ENCODE measurements at regions not wholly inside any gene's neighbourhood (a gene's known extent, or its start where the extent isn't known, plus 50 kb on each side); places are given as distances from the start of the nearest gene placed in this dataset.
"Not testable (repeated sequence)": the region's sequence is repeated elsewhere in the genome, so short reads cannot be mapped to it uniquely, and the experiment has no call there.

DNA sequence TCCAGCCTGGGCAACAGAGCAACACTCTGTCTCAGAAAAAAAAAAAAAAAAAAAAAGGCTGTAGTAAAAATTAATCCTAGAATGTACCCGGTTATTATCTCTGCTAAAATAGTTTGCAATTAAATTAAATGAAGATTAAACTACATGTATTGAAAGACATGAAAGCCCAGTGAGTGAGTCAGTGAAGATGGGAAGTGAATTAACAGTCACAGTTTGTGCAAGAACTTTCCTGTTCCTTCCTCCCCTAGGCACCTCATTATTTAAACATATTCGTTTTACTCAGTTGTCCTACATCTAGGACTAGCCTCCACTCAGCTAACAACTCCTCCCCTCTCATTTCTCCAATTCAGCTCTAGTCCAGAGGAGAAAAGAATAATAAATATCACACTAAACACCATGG, 88.2 kb downstream of the CDRT15L2 start:
- DNase-seq (ENCODE audit: low read depth); H3K9me3 ChIP-seq (ENCODE audit: control insufficient read depth, low read length); H3K36me3 ChIP-seq (ENCODE audit: control insufficient read depth, insufficient read depth, low read length, severe bottlenecking); H3K4me3 ChIP-seq (ENCODE audit: low read length); H3K9ac ChIP-seq (ENCODE audit: low read length); H3K27me3 ChIP-seq (replicated peaks; ENCODE audit: control insufficient read depth, insufficient read depth, low read length); H3K4me1 ChIP-seq (ENCODE audit: control insufficient read depth, insufficient read depth, low read length): not testable (repeated sequence)

DNA sequence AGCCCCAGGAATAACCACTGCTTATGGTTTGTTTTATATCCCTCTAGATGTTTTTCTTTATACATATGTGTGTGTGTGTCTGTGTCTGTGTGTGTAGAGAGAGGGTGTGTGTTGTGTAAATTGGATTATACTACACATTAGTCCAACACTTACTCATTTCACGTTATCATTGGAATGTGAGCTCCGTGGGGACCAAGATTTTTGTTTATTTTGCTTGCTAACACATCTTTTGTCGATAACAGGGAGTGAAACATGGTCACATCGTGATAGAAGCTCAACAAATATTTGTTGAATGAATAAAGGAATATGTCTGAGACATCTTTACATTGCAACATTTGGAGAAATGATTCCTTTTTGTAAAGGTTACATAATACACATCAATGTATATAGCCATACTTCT, 88.8 kb downstream of the CDRT15L2 start:
- H3K9me3 ChIP-seq (ENCODE audit: control insufficient read depth, low read length); H3K4me3 ChIP-seq (ENCODE audit: low read length); H3K9ac ChIP-seq (ENCODE audit: low read length); H3K4me1 ChIP-seq (ENCODE audit: control insufficient read depth, insufficient read depth, low read length); DNase-seq (ENCODE audit: low read depth); H3K36me3 ChIP-seq (ENCODE audit: control insufficient read depth, insufficient read depth, low read length, severe bottlenecking); H3K27me3 ChIP-seq (replicated peaks; ENCODE audit: control insufficient read depth, insufficient read depth, low read length): not testable (repeated sequence)

DNA sequence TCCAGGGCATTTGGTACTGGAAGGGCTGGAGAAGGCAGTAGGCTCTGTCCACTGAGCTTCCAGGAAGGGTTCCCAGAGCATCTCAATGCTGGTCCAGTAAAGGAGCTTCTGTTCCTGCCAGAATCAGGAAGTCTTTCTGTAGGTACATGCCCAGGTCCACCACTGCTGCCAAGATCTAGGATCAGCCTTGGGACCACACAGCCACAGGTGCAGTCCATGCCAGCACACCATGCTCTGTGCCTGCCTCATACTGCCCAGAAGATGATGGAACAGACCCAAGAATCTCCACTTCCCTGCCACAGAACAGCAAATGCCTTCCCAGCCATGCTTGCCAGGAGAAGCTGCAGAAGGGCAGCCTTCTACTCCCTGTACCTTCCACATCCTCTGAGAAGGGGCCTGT, 89.3 kb downstream of the CDRT15L2 start:
- H3K4me1 ChIP-seq (ENCODE audit: control insufficient read depth, insufficient read depth, low read length); H3K9me3 ChIP-seq (ENCODE audit: control insufficient read depth, low read length); H3K27me3 ChIP-seq (replicated peaks; ENCODE audit: control insufficient read depth, insufficient read depth, low read length); H3K9ac ChIP-seq (ENCODE audit: low read length); DNase-seq (ENCODE audit: low read depth); H3K4me3 ChIP-seq (ENCODE audit: low read length); H3K36me3 ChIP-seq (ENCODE audit: control insufficient read depth, insufficient read depth, low read length, severe bottlenecking): not testable (repeated sequence)

DNA sequence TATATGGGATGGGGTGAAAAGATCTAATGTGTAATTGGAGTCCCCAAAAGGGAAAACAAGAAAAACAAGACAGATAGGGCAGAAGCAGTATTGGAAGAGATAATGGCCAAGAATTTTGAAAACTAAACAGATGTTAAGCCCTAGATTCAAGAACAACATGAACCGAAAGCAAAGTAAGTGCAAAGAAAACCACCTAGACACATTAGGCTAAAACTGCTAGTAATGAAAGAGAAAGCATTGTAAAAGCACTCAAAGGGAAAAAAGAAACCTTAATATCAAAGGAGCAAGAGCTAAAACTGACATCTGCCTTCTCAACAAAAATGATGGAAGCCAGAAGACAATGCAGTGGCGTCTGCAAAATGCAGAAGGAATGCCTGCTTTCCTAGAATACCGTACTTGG, 91.0 kb downstream of the CDRT15L2 start:
- not testable (repeated sequence) for H3K27me3 ChIP-seq (replicated peaks; ENCODE audit: control insufficient read depth, insufficient read depth, low read length); H3K9me3 ChIP-seq (ENCODE audit: control insufficient read depth, low read length); H3K36me3 ChIP-seq (ENCODE audit: control insufficient read depth, insufficient read depth, low read length, severe bottlenecking); H3K9ac ChIP-seq (ENCODE audit: low read length); DNase-seq (ENCODE audit: low read depth); H3K4me1 ChIP-seq (ENCODE audit: control insufficient read depth, insufficient read depth, low read length); H3K4me3 ChIP-seq (ENCODE audit: low read length)

GRCh38 chr17:20674374-20674773, 94.8 kb downstream of the CDRT15L2 start:
- H3K4me3 ChIP-seq (ENCODE audit: low read length); DNase-seq (ENCODE audit: low read depth); H3K9ac ChIP-seq (ENCODE audit: low read length); H3K4me1 ChIP-seq (ENCODE audit: control insufficient read depth, insufficient read depth, low read length); H3K9me3 ChIP-seq (ENCODE audit: control insufficient read depth, low read length); H3K27me3 ChIP-seq (replicated peaks; ENCODE audit: control insufficient read depth, insufficient read depth, low read length); H3K36me3 ChIP-seq (ENCODE audit: control insufficient read depth, insufficient read depth, low read length, severe bottlenecking): not testable (repeated sequence)

GRCh38 chr17:20675707-20676106, 96.2 kb downstream of the CDRT15L2 start:
- not testable (repeated sequence) for DNase-seq (ENCODE audit: low read depth); H3K4me3 ChIP-seq (ENCODE audit: low read length); H3K36me3 ChIP-seq (ENCODE audit: control insufficient read depth, insufficient read depth, low read length, severe bottlenecking)

DNA sequence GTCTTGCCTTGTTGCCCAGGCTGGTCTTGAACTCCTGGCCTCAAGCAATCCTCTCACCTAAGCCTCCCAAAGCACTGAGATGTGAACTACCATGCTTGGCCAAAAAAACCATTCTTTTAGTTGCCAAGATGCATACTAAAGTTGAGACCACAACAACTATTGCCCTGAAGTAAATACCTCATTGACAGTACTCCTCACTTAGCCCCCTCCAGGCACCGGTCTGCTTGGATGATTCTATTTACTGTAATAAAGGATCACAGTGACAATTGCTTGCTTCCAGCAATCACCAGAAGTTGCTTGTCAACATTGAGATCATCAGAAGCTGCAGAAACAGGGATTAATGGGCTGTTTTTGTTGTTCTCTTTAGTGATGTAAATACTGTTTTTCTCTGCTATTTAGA, 97.1 kb downstream of the CDRT15L2 start:
- not testable (repeated sequence) for H3K36me3 ChIP-seq (ENCODE audit: control insufficient read depth, insufficient read depth, low read length, severe bottlenecking); H3K4me1 ChIP-seq (ENCODE audit: control insufficient read depth, insufficient read depth, low read length); H3K4me3 ChIP-seq (ENCODE audit: low read length); H3K9ac ChIP-seq (ENCODE audit: low read length); H3K9me3 ChIP-seq (ENCODE audit: control insufficient read depth, low read length); DNase-seq (ENCODE audit: low read depth); H3K27me3 ChIP-seq (replicated peaks; ENCODE audit: control insufficient read depth, insufficient read depth, low read length)

More at GRCh38 chr17:20675707-20676106, 96.2 kb downstream of the CDRT15L2 start:
- H3K27me3 ChIP-seq (replicated peaks; ENCODE audit: control insufficient read depth, insufficient read depth, low read length); H3K4me1 ChIP-seq (ENCODE audit: control insufficient read depth, insufficient read depth, low read length); H3K9me3 ChIP-seq (ENCODE audit: control insufficient read depth, low read length); H3K9ac ChIP-seq (ENCODE audit: low read length): not testable (repeated sequence)

GRCh38 chr17:20677469-20677868, 97.9 kb downstream of the CDRT15L2 start:
- not testable (repeated sequence) for H3K4me3 ChIP-seq (ENCODE audit: low read length); H3K9ac ChIP-seq (ENCODE audit: low read length); H3K9me3 ChIP-seq (ENCODE audit: control insufficient read depth, low read length); H3K4me1 ChIP-seq (ENCODE audit: control insufficient read depth, insufficient read depth, low read length); DNase-seq (ENCODE audit: low read depth); H3K36me3 ChIP-seq (ENCODE audit: control insufficient read depth, insufficient read depth, low read length, severe bottlenecking); H3K27me3 ChIP-seq (replicated peaks; ENCODE audit: control insufficient read depth, insufficient read depth, low read length)

DNA sequence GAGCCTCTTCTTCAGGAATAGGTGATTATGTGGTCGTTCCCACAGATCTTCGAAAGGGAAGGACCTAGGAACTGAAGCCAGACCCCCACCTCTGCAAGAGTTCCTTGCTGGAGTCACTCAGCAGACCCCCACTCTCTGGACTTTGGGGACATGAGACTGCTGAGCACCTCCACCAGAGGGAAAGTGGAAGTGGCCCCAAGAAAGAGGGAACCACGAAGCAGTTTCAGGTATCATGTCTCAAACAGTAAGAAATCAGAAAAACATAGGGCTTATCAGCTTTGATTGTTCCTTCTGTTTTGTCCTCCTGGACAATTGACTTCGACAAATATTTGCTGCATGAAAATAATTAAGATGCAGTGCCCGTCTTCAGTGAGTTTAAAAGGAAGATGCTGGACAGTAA, 98.9 kb downstream of the CDRT15L2 start:
- not testable (repeated sequence) for H3K4me3 ChIP-seq (ENCODE audit: low read length); DNase-seq (ENCODE audit: low read depth); H3K4me1 ChIP-seq (ENCODE audit: control insufficient read depth, insufficient read depth, low read length); H3K9ac ChIP-seq (ENCODE audit: low read length); H3K36me3 ChIP-seq (ENCODE audit: control insufficient read depth, insufficient read depth, low read length, severe bottlenecking); H3K27me3 ChIP-seq (replicated peaks; ENCODE audit: control insufficient read depth, insufficient read depth, low read length); H3K9me3 ChIP-seq (ENCODE audit: control insufficient read depth, low read length)

- H3K36me3 ChIP-seq (ENCODE audit: control insufficient read depth, insufficient read depth, low read length, severe bottlenecking); DNase-seq (ENCODE audit: low read depth); H3K9ac ChIP-seq (ENCODE audit: low read length); H3K27me3 ChIP-seq (replicated peaks; ENCODE audit: control insufficient read depth, insufficient read depth, low read length); H3K4me1 ChIP-seq (ENCODE audit: control insufficient read depth, insufficient read depth, low read length); H3K4me3 ChIP-seq (ENCODE audit: low read length); H3K9me3 ChIP-seq (ENCODE audit: control insufficient read depth, low read length): not testable (repeated sequence)
Measured at GRCh38 chr17:20681746-20682722, 102.5 kb downstream of the CDRT15L2 start.

DNA sequence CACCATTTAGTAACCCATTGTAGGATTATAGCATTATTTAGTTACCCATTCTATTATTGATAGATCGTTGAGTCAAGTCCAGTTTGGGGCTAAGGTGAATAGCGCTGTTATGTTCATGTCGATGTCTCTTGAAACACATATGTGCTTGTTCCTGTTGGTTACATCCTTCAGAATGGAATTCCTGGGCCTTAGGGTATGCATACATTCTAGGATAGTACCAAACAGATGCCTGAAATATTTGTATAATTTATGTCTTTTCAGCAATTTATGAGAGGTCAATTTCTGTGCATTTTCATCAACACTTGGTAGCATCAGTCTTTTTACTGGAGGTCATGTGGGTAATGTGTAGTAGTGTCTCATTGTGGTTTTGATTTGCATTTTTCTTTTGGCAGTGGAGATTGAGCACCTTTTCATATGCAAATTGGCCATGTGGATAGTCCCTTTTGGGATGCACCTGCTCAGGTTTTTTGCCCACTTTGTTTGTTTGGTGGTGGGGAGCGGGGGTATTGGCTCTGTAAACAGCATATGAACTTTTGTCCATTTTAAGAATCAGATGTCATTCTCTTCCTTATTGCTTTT, 104.2 kb downstream of the CDRT15L2 start:
- H3K9ac ChIP-seq (ENCODE audit: low read length); H3K36me3 ChIP-seq (ENCODE audit: control insufficient read depth, insufficient read depth, low read length, severe bottlenecking); DNase-seq (ENCODE audit: low read depth); H3K27me3 ChIP-seq (replicated peaks; ENCODE audit: control insufficient read depth, insufficient read depth, low read length); H3K4me1 ChIP-seq (ENCODE audit: control insufficient read depth, insufficient read depth, low read length); H3K9me3 ChIP-seq (ENCODE audit: control insufficient read depth, low read length); H3K4me3 ChIP-seq (ENCODE audit: low read length): not testable (repeated sequence)
